GM12878 (cell line): ENCODE measurements at regions not wholly inside any gene's neighbourhood (a gene's known extent, or its start where the extent isn't known, plus 50 kb on each side); places are given as distances from the start of the nearest gene placed in this dataset.

Source experiments
- POLR2AphosphoS5 ChIP-seq: IDR thresholded peaks from 2 replicates; pipeline ENCODE4 v1.6.1; 2011; ENCODE audit warnings: mild to moderate bottlenecking, low read length, inconsistent platforms
- RBBP5 ChIP-seq: fragments of 200-600 bp; sonication (generic); conservative IDR thresholded peaks from 2 replicates; pipeline ENCODE4 v1.6.1; 2016
- RFX5 ChIP-seq: IDR thresholded peaks from 2 replicates; pipeline ENCODE4 v1.6.1; 2011; ENCODE audit warnings: low read depth, low read length, improper control_type of control experiment
- SIN3A ChIP-seq: IDR thresholded peaks from 2 replicates; pipeline ENCODE4 v1.6.1; 2012; ENCODE audit warnings: low read depth, low read length, improper control_type of control experiment
- STAT3 ChIP-seq: IDR thresholded peaks from 2 replicates; pipeline ENCODE4 v1.6.1; 2011; ENCODE audit warnings: low read depth, low read length, improper control_type of control experiment
- TF ChIP-seq, protein P1 (sequence below): fragments of 450-650 bp; IDR thresholded peaks from 2 replicates; pipeline ENCODE4 v1.6.1; 2016; ENCODE audit warnings: mild to moderate bottlenecking

DNA sequence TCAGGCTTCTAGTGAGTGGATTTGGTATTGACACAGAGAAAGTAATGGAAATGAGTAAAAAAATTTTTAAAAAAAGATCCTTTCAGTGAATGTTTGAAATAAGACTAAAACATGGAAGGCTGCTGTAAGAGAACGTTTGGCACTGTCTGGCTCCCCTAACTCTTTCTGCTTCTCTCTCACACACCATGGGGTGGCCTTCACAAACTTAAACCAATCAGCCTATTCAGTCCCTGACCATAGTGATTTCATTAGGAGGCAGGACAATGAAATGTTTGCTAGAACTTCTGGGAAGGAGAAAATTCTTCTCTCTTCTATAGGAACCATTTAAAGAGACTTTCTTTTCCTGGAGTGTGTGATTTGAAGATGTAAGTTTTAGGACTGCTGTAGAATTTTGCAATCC is 84.2 kb upstream of the GRIN2B start:
- TF ChIP-seq POLR2AphosphoS5: no peak
- TF ChIP-seq, protein P1, sequence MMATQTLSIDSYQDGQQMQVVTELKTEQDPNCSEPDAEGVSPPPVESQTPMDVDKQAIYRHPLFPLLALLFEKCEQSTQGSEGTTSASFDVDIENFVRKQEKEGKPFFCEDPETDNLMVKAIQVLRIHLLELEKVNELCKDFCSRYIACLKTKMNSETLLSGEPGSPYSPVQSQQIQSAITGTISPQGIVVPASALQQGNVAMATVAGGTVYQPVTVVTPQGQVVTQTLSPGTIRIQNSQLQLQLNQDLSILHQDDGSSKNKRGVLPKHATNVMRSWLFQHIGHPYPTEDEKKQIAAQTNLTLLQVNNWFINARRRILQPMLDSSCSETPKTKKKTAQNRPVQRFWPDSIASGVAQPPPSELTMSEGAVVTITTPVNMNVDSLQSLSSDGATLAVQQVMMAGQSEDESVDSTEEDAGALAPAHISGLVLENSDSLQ: no peak
- no peak for TF ChIP-seq RFX5
- TF ChIP-seq STAT3: no peak
- no peak for TF ChIP-seq SIN3A
- TF ChIP-seq RBBP5: no peak
